K562 (cell line): ENCODE measurements at regions not wholly inside any gene's neighbourhood (a gene's known extent, or its start where the extent isn't known, plus 50 kb on each side); places are given as distances from the start of the nearest gene placed in this dataset.

Source experiments
- ATAC-seq: fragments of 200-7000 bp; cut with Tn5 transposase; 3 replicates; pipeline ENCODE4 v1.9.1; 2020; ENCODE audit warnings: moderate library complexity
- BruUV-seq: library from RNA; stranded (reverse); fragments of 400-500 nt; replicated peaks from 2 replicates; lab custom pipeline; 2021; lab: Mats Ljungman, UMichigan
- CTCF ChIA-PET: fragments of 300-600 bp; formaldehyde crosslinking; extraction: SDS; loops from one replicate; lab custom pipeline; 2021; ENCODE audit warnings: low intra/inter-chr PET ratio; lab: Yijun Ruan, JAX
- POLR2A ChIA-PET: fragments of 300-600, 350-650 bp; sonication (Branson Sonifier 250); formaldehyde crosslinking; extraction: SDS; loops from one replicate; lab custom pipeline; 2021; ENCODE audit warnings: antibody characterized with exemption, inconsistent platforms; lab: Yijun Ruan, JAX
- DNase-seq, 4 experiments: peaks; one replicate each; pipeline versions ENCODE4 v3.0.0 to v3.0.0-alpha.2; 2011 to 2018; ENCODE audit warnings: low spot score in 3 of 4, mixed read lengths in 3 of 4; ENCODE audit errors: extremely low read depth in 1 of 4
- FAIRE-seq: peaks from 2 replicates; lab custom pipeline; 2011; peaks lifted over from hg19 to GRCh38; lab: Jason Lieb, UNC
- H2AFZ ChIP-seq: 2 replicates; pipeline ENCODE4 v1.6.0; 2011; ENCODE audit warnings: low read depth, low read length, control low read depth, inconsistent platforms
- H3K27ac ChIP-seq: fragments of 200-600 bp; 3 replicates; pipeline ENCODE4 v1.8.0; 2011; ENCODE audit warnings: low read depth, mild to moderate bottlenecking, control low read depth, inconsistent platforms, low read length, moderate library complexity, mixed read lengths; ENCODE audit errors: extremely low read depth
- H3K27me3 ChIP-seq, 2 experiments: fragments of 300-600 bp in 1 of 2; 2 replicates in 1 of 2; 3 replicates in 1 of 2; pipeline versions ENCODE4 v1.6.0 to v1.8.0; 2011; ENCODE audit warnings: inconsistent platforms in 2 of 2, low read length in 2 of 2, mild to moderate bottlenecking in 1 of 2, mixed read lengths in 1 of 2, moderate library complexity in 1 of 2; ENCODE audit not compliant: control insufficient read depth in 2 of 2, insufficient read depth in 2 of 2
- H3K36me3 ChIP-seq: fragments of 300-600 bp; 3 replicates; pipeline ENCODE4 v1.8.0; 2011; ENCODE audit warnings: mild to moderate bottlenecking, low read length, inconsistent platforms; ENCODE audit not compliant: control insufficient read depth, insufficient read depth
- H3K4me1 ChIP-seq, 2 experiments: fragments of 200-600 bp in 1 of 2; replicated peaks in 1 of 2; 2 replicates in 1 of 2; 3 replicates in 1 of 2; pipeline versions ENCODE4 v1.5.1 to v1.8.0; 2011; ENCODE audit warnings: inconsistent platforms in 2 of 2, low read length in 2 of 2, mild to moderate bottlenecking in 1 of 2, mixed read lengths in 1 of 2, moderate library complexity in 1 of 2; ENCODE audit not compliant: control insufficient read depth in 2 of 2, insufficient read depth in 2 of 2
- H3K4me2 ChIP-seq: 2 replicates; pipeline ENCODE4 v1.6.1; 2011; ENCODE audit warnings: low read length, control low read depth, inconsistent platforms, mixed read lengths; ENCODE audit not compliant: insufficient read depth
- H3K4me3 ChIP-seq: fragments of 200-600 bp; sonication (generic), shearing (Covaris generic); 2 replicates; pipeline ENCODE4 v1.5.1; 2016; ENCODE audit warnings: control low read depth, inconsistent platforms
- H3K79me2 ChIP-seq: fragments of 200-600 bp; 3 replicates; pipeline ENCODE4 v1.8.0; 2011; ENCODE audit warnings: low read length, inconsistent platforms; ENCODE audit not compliant: control insufficient read depth, insufficient read depth
- H3K9ac ChIP-seq, 2 experiments: 2 replicates each; pipeline versions ENCODE4 v1.6.0 to v1.6.1; 2011; ENCODE audit warnings: low read depth in 2 of 2, low read length in 2 of 2, control low read depth in 1 of 2, inconsistent platforms in 1 of 2, mild to moderate bottlenecking in 1 of 2, mixed read lengths in 1 of 2; ENCODE audit not compliant: insufficient read depth in 1 of 2
- H3K9me1 ChIP-seq: one replicate; pipeline ENCODE4 v1.6.0; 2011; ENCODE audit warnings: inconsistent platforms, mild to moderate bottlenecking, low read length, moderate library complexity; ENCODE audit not compliant: control insufficient read depth, insufficient read depth
- H3K9me3 ChIP-seq: replicated peaks from 2 replicates; pipeline ENCODE4 v1.5.1; 2011; ENCODE audit warnings: low read depth, low read length, inconsistent platforms; ENCODE audit not compliant: control insufficient read depth, insufficient read depth
- H4K20me1 ChIP-seq: replicated peaks from 2 replicates; pipeline ENCODE4 v1.6.1; 2011; ENCODE audit warnings: low read length, inconsistent platforms, mixed read lengths; ENCODE audit not compliant: control insufficient read depth, insufficient read depth
- BHLHE40 ChIP-seq: IDR thresholded peaks from 2 replicates; pipeline ENCODE4 v1.6.1; 2011; ENCODE audit warnings: low read length, improper control_type of control experiment
- BRF1 ChIP-seq: IDR thresholded peaks from 3 replicates; pipeline ENCODE4 v1.6.1; 2011; ENCODE audit warnings: borderline replicate concordance, mild to moderate bottlenecking; ENCODE audit not compliant: insufficient read length; ENCODE audit errors: extremely low read depth
- ETV5 ChIP-seq: sonication (generic); formaldehyde crosslinking; IDR thresholded peaks from 2 replicates; pipeline ENCODE4 v1.4.0; 2020; ENCODE audit warnings: low read depth, mild to moderate bottlenecking, missing genetic modification reagents
- EZH2 ChIP-seq: IDR thresholded peaks from 2 replicates; pipeline ENCODE4 v1.6.1; 2012; ENCODE audit warnings: low read depth, mild to moderate bottlenecking, inconsistent platforms, low read length, borderline replicate concordance
- HDGF ChIP-seq: fragments of 450-650 bp; IDR thresholded peaks from 2 replicates; pipeline ENCODE4 v1.6.1; 2016
- HMGN3 ChIP-seq: IDR thresholded peaks from 2 replicates; pipeline ENCODE4 v1.6.1; 2011; ENCODE audit warnings: borderline replicate concordance, low read depth, mild to moderate bottlenecking, mixed read lengths, low read length; ENCODE audit not compliant: insufficient read length; ENCODE audit errors: extremely low read depth
- MED1 ChIP-seq: sonication (generic); formaldehyde crosslinking; IDR thresholded peaks from 2 replicates; pipeline ENCODE4 v1.8.1; 2023; ENCODE audit warnings: missing genetic modification reagents, borderline replicate concordance
- MEIS2 ChIP-seq: fragments of 450-650 bp; IDR thresholded peaks from 2 replicates; pipeline ENCODE4 v1.6.1; 2014; ENCODE audit warnings: mild to moderate bottlenecking; ENCODE audit not compliant: partially characterized antibody
- SREBF2 ChIP-seq: sonication (generic); formaldehyde crosslinking; IDR thresholded peaks from 2 replicates; pipeline ENCODE4 v1.4.0; 2020; ENCODE audit warnings: mild to moderate bottlenecking, missing genetic modification reagents
- STAT6 ChIP-seq: sonication (generic); formaldehyde crosslinking; IDR thresholded peaks from 2 replicates; pipeline ENCODE4 v1.8.1; 2023; ENCODE audit warnings: mild to moderate bottlenecking, missing genetic modification reagents
- XRCC5 ChIP-seq: fragments of 200-400 bp; formaldehyde crosslinking; IDR thresholded peaks from 2 replicates; pipeline ENCODE4 v1.6.1; 2017; ENCODE audit warnings: low read depth, mild to moderate bottlenecking, low read length
- ZFX ChIP-seq: sonication (generic); formaldehyde crosslinking; IDR thresholded peaks from 2 replicates; pipeline ENCODE4 v1.8.0; 2022; ENCODE audit warnings: mild to moderate bottlenecking, missing genetic modification reagents, moderate library complexity
- ZNF398 ChIP-seq: fragments of 250-450 bp; sonication (Bioruptor Pico); IDR thresholded peaks from 2 replicates; pipeline ENCODE4 v1.8.0; 2021; ENCODE audit warnings: moderate library complexity, mild to moderate bottlenecking, inconsistent platforms
- WGBS: fragments of 100-300 bp; shearing (Covaris generic); methylation state at CpG from one replicate; pipeline ENCODE4 v1.1.6; 2016; ENCODE audit warnings: low coverage, mixed read lengths; ENCODE audit not compliant: insufficient coverage; ENCODE audit errors: missing lambda C conversion rate; 5-methylcytosine and 5-hydroxymethylcytosine counted together
- in situ Hi-C: fragments of 300-500 bp; cut with MboI; formaldehyde crosslinking; loops from 4 replicates; pipeline ENCODE4 v1.15.0; 2018; ENCODE audit warnings: inconsistent platforms, mixed read lengths
- intact Hi-C: fragments of 100-400 bp; cut with micrococcal nuclease; formaldehyde crosslinking; loops from 2 replicates; pipeline ENCODE4 v1.14.2; 2022

DNA sequence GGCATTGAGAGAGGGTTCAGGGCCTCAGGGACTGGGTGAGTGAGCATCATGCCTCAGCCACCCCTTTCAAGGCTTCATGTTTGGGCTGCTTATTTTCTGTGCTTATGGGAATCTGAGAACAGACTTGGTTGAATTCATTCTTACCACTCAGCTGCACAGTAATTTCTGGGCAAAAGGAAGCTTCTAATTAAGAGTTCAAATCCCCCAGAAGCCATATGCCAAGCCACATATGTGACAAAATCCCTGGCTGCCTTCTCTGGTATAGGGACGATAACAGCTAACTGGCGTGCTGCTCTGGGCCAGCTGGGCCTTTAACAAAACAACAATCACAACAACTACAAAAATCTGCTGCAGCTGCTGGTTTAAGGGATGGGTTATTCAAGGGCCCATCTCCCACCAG is 181.0 kb upstream of the ANKRD28 start:
- H3K36me3 ChIP-seq, result no peaks in the 10 kb centered on the region
- DNase-seq (no peak), ATAC-seq (no peak), FAIRE-seq (no peak)
- no peak overlapping the region for H2AFZ ChIP-seq
- H3K9ac ChIP-seq, result no peak overlapping the region
- BruUV-seq, result no TSS peak
- ChIA-PET POLR2A (interaction anchor here (0.6 to 0.8 kb wide), 3 partner anchors 11 to 444 kb away, joined by 3 to 7 read pairs (median 4); no protein-coding TSS in a partner anchor), CTCF (no interaction called here)
- H3K4me3 ChIP-seq, result no peak overlapping the region
- no peaks in the 10 kb centered on the region for H3K9me1 ChIP-seq
- H3K27me3 ChIP-seq, result peaks cover under 1 to 9% of the 10 kb centered on the region in 2 experiments; a peak in 1 of 5 replicates
- no peaks in the 10 kb centered on the region for H3K9me3 ChIP-seq
- H3K27ac ChIP-seq, result no peak overlapping the region
- intact Hi-C loops (loop anchor here (10.0 kb wide), 1 partner anchor 344 kb away; no protein-coding TSS in a partner anchor), in situ Hi-C loops (no loop called here)
- H3K79me2 ChIP-seq, result no peaks in the 10 kb centered on the region
- no peak overlapping the region for H3K4me2 ChIP-seq
- H3K4me1 ChIP-seq, result no peaks in the 10 kb centered on the region
- WGBS, result 5% methylated on average over 2 of the region's 2 CpGs
- H4K20me1 ChIP-seq, result no peaks in the 10 kb centered on the region
- TF ChIP-seq SREBF2 (CRISPR knock-in tag) (no peak), XRCC5 (no peak), HMGN3 (no peak), MEIS2 (no peak), STAT6 (CRISPR knock-in tag) (no peak), ETV5 (CRISPR knock-in tag) (no peak), BRF1 (no peak), MED1 (CRISPR knock-in tag) (no peak), ZFX (CRISPR knock-in tag) (no peak), EZH2 (no peak), BHLHE40 (no peak), ZNF398 (no peak), HDGF (no peak)
